HG03520 (cell line): ENCODE measurements at regions not wholly inside any gene's neighbourhood (a gene's known extent, or its start where the extent isn't known, plus 50 kb on each side); places are given as distances from the start of the nearest gene placed in this dataset.

Source experiments
- ATAC-seq: cut with Tn5 transposase; IDR thresholded peaks from one replicate; pipeline ENCODE4 v1.9.1; 2021; ENCODE audit warnings: mild to moderate bottlenecking, moderate library complexity; ENCODE audit not compliant: unreplicated experiment

DNA sequence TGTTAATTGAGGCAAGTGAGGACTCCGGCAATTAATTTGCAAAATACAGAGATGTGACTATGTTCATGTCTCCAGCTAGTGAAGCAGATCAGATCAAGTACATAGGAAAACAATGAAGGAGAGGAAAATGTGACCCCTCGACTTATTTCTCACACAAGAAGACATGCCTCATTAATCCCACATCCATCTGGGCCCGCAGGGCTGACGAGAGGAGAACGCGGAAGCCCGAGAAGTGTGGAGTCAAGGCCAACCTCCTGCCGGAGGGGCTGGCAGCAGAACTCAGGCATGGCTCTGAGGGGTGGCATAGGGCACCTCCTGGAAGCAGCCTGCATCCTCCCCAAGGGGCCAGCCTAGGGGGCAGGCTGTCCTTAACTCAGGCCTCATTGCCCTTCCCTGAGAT lies 54.4 kb downstream of the ZNF503 start:
- ATAC-seq: no peak

GRCh38 chr10:75345738-75346137 lies 55.8 kb downstream of the ZNF503 start:
- no peak for ATAC-seq

GRCh38 chr10:75344170-75344569 lies 57.4 kb downstream of the ZNF503 start:
- ATAC-seq: no peak

DNA sequence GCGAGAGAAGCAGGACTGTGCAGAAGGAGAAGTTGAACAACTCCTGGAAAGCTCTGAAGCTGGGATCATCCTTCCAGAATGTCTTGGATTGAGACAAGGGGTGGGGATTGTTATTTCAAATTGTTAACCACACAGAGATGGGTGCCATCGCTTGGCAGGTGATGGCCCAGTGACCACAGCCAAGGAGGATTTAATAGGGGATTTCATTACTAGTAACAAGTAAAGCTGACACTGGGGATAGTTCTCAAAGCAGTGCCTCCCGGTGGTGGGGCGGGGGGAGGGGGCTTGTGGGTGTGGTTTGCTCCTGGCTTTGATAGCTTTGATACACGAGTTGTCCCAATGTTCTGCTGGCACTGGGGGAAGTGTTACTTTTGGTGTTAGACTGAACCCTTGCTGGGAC lies 59.2 kb downstream of the ZNF503 start:
- no peak for ATAC-seq

DNA sequence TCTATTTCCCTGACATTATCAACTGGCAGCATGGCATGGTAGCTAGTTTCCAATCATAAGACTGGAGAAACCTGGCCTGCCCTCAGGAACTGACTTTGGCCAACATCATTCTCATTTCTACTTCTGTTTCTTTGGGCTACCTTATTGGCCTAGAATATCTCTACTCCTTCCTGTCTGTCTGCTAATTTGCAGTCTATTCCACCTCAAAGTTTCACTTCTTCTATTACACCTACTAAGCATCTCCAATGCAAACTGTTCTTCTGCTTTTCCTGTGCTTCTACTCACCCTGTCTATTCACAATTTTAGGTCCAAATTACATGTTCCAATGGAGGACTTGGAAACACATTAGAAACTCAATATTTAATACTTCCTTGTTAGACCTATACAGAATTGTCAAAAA lies 65.6 kb downstream of the ZNF503 start:
- ATAC-seq: peak; percentile 98

DNA sequence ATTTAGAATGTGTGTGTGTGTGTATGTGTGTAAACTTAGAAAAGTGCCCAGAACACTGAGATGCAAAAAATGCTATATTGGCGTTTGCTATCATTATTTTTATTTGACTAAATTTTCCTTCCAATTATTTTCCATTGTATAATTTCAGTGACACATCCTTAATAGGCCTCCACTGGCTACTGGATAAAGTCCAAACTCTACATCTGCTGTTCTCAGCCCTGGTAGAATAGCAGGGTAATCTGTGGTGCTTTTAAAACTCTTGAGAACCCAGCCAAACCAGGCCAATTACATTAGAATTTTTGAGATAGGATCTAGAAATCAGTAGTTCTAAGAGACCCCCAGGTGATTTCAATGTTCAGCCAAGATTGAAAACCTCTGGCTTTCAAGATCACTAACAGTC lies 66.4 kb downstream of the ZNF503 start:
- ATAC-seq: no peak

- ATAC-seq: no peak
These were observed 66.8 kb downstream of the ZNF503 start for GRCh38 chr10:75334720-75335119.

- no peak for ATAC-seq
These were observed 69.5 kb downstream of the ZNF503 start for GRCh38 chr10:75332081-75332480.

DNA sequence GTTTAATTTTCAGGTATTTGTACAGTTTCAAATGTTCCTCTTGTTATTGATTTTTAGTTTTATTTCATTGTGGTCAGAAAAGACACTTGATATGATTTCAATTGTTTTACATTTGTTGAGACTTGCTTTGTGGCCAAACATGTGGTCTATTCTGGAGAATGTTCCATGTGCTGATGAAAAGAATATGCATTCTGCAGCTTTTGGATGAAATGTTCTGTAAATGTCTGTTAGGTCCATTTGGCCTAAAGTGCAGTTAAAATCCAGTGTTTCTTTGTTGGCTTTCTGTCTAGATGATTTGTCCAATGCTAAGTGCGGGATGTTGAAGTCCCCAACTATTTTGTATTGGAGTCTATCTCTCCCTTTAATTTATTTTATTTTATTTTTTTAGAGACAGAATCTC lies 70.5 kb downstream of the ZNF503 start:
- ATAC-seq: no peak

- ATAC-seq: no peak
These were observed 72.3 kb downstream of the ZNF503 start for GRCh38 chr10:75329190-75329745.

- ATAC-seq: no peak
These were observed 75.3 kb downstream of the ZNF503 start for GRCh38 chr10:75326306-75326705.

- ATAC-seq: no peak
These were observed 82.3 kb downstream of the ZNF503 start for GRCh38 chr10:75319274-75319673.

- no peak for ATAC-seq
These were observed 78.8 kb upstream of the COMTD1 start for GRCh38 chr10:75314570-75314969.

DNA sequence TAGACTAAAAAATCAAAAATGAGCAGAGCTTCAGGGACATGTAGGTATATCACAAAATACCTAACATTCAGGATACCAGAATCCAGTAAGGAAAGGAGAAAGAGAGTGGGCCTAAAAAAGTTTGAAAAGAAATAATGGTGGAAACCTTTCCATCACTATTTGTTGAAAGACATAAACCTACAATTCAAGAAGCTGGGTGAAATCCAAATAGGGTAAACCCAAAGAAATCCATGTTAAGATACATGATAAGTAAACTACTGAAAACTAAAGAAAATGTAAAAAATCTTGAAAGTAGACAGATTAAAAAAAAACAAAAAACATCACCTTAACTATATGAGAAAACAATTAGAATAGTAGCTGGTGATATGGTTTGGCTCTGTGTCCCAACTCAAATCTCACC lies 76.7 kb upstream of the COMTD1 start:
- ATAC-seq: no peak

GRCh38 chr10:75305675-75306074 lies 69.9 kb upstream of the COMTD1 start:
- ATAC-seq: no peak

- no peak for ATAC-seq
These were observed 69.1 kb upstream of the COMTD1 start for GRCh38 chr10:75304741-75305390.

GRCh38 chr10:75304313-75304712 lies 68.6 kb upstream of the COMTD1 start:
- no peak for ATAC-seq

DNA sequence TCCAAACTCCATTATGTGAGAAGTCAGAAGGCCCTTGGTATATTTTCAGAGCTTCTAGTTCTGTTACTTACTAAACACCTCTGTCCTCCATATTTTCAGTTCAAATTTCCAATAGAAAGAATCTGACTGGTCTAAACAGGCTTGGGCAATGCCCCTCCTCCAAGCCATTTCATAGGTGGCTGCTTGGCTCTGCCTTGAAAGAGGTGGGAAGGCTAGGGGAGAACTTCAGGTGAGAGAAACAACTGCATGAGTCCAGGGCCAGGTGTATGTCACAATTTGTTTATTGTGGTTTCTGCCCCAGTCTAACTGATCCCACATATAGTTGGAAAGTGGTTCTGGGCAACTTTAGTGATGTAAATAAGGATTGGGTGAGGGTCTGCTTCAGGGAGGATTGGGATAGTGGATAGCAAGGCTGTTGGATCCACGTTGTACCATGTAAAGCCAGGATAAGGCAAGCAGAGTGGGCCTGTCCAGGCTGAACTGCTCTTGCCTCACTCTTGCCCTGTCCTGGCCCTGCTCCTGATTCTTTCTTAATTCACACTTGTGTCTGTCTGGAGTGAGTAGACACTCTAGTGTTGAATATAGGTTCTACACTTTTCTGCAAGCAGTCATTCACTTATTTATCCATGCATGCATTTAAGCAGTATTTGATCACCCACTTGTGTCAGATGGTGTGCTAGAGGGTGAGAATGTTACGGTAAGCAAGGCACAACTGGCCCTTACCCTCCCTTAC lies 67.5 kb upstream of the COMTD1 start:
- no peak for ATAC-seq

- no peak for ATAC-seq
These were observed 66.3 kb upstream of the COMTD1 start for GRCh38 chr10:75302029-75302428.

- no peak for ATAC-seq
These were observed 61.4 kb upstream of the COMTD1 start for GRCh38 chr10:75297021-75297599.

- ATAC-seq: no peak
These were observed 60.2 kb upstream of the COMTD1 start for GRCh38 chr10:75295868-75296441.
